SK-MEL-5 (cell line): ENCODE measurements at regions not wholly inside any gene's neighbourhood (a gene's known extent, or its start where the extent isn't known, plus 50 kb on each side); places are given as distances from the start of the nearest gene placed in this dataset.

Source experiments
- DNase-seq: peaks from one replicate; pipeline ENCODE4 v3.0.0-alpha.2; 2016; ENCODE audit warnings: low read depth, low spot score
- in situ Hi-C: cut with HindIII; loops from 2 replicates; pipeline ENCODE4 v1.10.0; 2016; ENCODE audit warnings: low sequenced_read_pairs, high pct_unique_total_duplicates, low pct_unique_long_range_greater_than_20kb

- no peak for DNase-seq
- in situ Hi-C loops: no loop called here
These were observed 107.3 kb downstream of the RPL27A start for GRCh38 chr11:8789864-8790263.

GRCh38 chr11:8790968-8791367 lies 108.4 kb downstream of the RPL27A start:
- no peak for DNase-seq
- in situ Hi-C loops: no loop called here

- in situ Hi-C loops: no loop called here
- no peak for DNase-seq
These were observed 110.1 kb downstream of the RPL27A start for GRCh38 chr11:8792710-8793109.

- DNase-seq: no peak
- in situ Hi-C loops: no loop called here
These were observed 110.7 kb downstream of the RPL27A start for GRCh38 chr11:8793114-8793777.

- no peak for DNase-seq
- in situ Hi-C loops: no loop called here
These were observed 111.5 kb downstream of the RPL27A start for GRCh38 chr11:8794126-8794525.

- peak; percentile 32 for DNase-seq
- in situ Hi-C loops: no loop called here
These were observed 112.1 kb downstream of the RPL27A start for GRCh38 chr11:8794677-8795103.

- no peak for DNase-seq
- in situ Hi-C loops: no loop called here
These were observed 114.0 kb upstream of the AKIP1 start for GRCh38 chr11:8796941-8797340.

GRCh38 chr11:8799273-8799672 lies 111.7 kb upstream of the AKIP1 start:
- in situ Hi-C loops: no loop called here
- DNase-seq: no peak

- in situ Hi-C loops: no loop called here
These were observed 110.4 kb upstream of the AKIP1 start for GRCh38 chr11:8800520-8801110.

GRCh38 chr11:8801121-8801520 lies 109.9 kb upstream of the AKIP1 start:
- in situ Hi-C loops: no loop called here
- DNase-seq: no peak

More at GRCh38 chr11:8800520-8801110, 110.4 kb upstream of the AKIP1 start:
- DNase-seq: no peak

- in situ Hi-C loops: no loop called here
- DNase-seq: no peak
These were observed 108.7 kb upstream of the AKIP1 start for GRCh38 chr11:8802251-8802650.

- no peak for DNase-seq
- in situ Hi-C loops: no loop called here
These were observed 107.0 kb upstream of the AKIP1 start for GRCh38 chr11:8803973-8804372.

- in situ Hi-C loops: no loop called here
- DNase-seq: no peak
These were observed 105.7 kb upstream of the AKIP1 start for GRCh38 chr11:8805296-8805695.

GRCh38 chr11:8806974-8807373 lies 104.0 kb upstream of the AKIP1 start:
- in situ Hi-C loops: no loop called here
- no peak for DNase-seq

- no peak for DNase-seq
- in situ Hi-C loops: no loop called here
These were observed 103.3 kb upstream of the AKIP1 start for GRCh38 chr11:8807544-8808225.

GRCh38 chr11:8808226-8808585 lies 102.8 kb upstream of the AKIP1 start:
- in situ Hi-C loops: no loop called here
- DNase-seq: no peak

- peak; percentile 54 for DNase-seq
- in situ Hi-C loops: no loop called here
These were observed 101.6 kb upstream of the AKIP1 start for GRCh38 chr11:8809241-8809938.

GRCh38 chr11:8809939-8810539 lies 101.0 kb upstream of the AKIP1 start:
- no peak for DNase-seq
- in situ Hi-C loops: no loop called here
